HUES64 (cell line): ENCODE measurements at regions not wholly inside any gene's neighbourhood (a gene's known extent, or its start where the extent isn't known, plus 50 kb on each side); places are given as distances from the start of the nearest gene placed in this dataset.

ENCODE experiments used
- H3K27ac ChIP-seq: 2 replicates; pipeline ENCODE4 v1.7.0; 2013; ENCODE audit warnings: low read depth, low read length, inconsistent platforms
- H3K27me3 ChIP-seq: 2 replicates; pipeline ENCODE4 v1.6.1; 2013; ENCODE audit warnings: mild to moderate bottlenecking, low read length; ENCODE audit not compliant: insufficient read depth
- H3K36me3 ChIP-seq: 2 replicates; pipeline ENCODE4 v1.6.1; 2013; ENCODE audit warnings: mild to moderate bottlenecking, low read length; ENCODE audit not compliant: insufficient read depth
- H3K4me1 ChIP-seq: 2 replicates; pipeline ENCODE4 v1.6.1; 2013; ENCODE audit warnings: mild to moderate bottlenecking, low read length, moderate library complexity; ENCODE audit not compliant: insufficient read depth
- H3K4me3 ChIP-seq: 2 replicates; pipeline ENCODE4 v1.5.1; 2013; ENCODE audit warnings: mild to moderate bottlenecking, low read length, moderate library complexity
- H3K9ac ChIP-seq: 2 replicates; pipeline ENCODE4 v1.6.1; 2013; ENCODE audit warnings: mild to moderate bottlenecking, low read depth, low read length
- H3K9me3 ChIP-seq: 2 replicates; pipeline ENCODE4 v1.6.1; 2013; ENCODE audit warnings: low read depth, low read length; ENCODE audit not compliant: insufficient read depth
- WGBS: fragments of 150-250, 120-280 bp; methylation state at CpG from one replicate; pipeline ENCODE4 v1.1.7; 2013; ENCODE audit warnings: missing lambda C conversion rate; 5-methylcytosine and 5-hydroxymethylcytosine counted together

GRCh38 chr4:147340591-147341120 is 140.2 kb upstream of the EDNRA start:
- no peak overlapping the region for H3K27ac ChIP-seq
- no peaks in the 10 kb centered on the region for H3K27me3 ChIP-seq
- no peak overlapping the region for H3K9ac ChIP-seq
- H3K4me1 ChIP-seq, result peaks cover 9% of the 10 kb centered on the region; the same call in 1 of the 2 replicates
- no peak overlapping the region for H3K4me3 ChIP-seq
- H3K9me3 ChIP-seq, result no peaks in the 10 kb centered on the region
- 85% methylated on average over 3 of the region's 3 CpGs for WGBS
- no peaks in the 10 kb centered on the region for H3K36me3 ChIP-seq

GRCh38 chr4:147343692-147344091 is 137.2 kb upstream of the EDNRA start:
- Histone ChIP-seq H3K4me1 (peaks cover 9% of the 10 kb centered on the region; the same call in 1 of the 2 replicates), H3K9ac (no peak overlapping the region), H3K27me3 (no peaks in the 10 kb centered on the region), H3K27ac (no peak overlapping the region), H3K4me3 (no peak overlapping the region), H3K9me3 (no peaks in the 10 kb centered on the region), H3K36me3 (no peaks in the 10 kb centered on the region)
- WGBS, result 80% methylated on average over 1 of the region's 1 CpG

- Histone ChIP-seq H3K4me1 (peaks cover 5% of the 10 kb centered on the region; the same call in 1 of the 2 replicates), H3K9ac (no peak overlapping the region), H3K36me3 (no peaks in the 10 kb centered on the region), H3K9me3 (no peaks in the 10 kb centered on the region), H3K27me3 (no peaks in the 10 kb centered on the region), H3K27ac (no peak overlapping the region), H3K4me3 (no peak overlapping the region)
- WGBS, result 73% methylated on average over 1 of the region's 1 CpG
These were observed 135.2 kb upstream of the EDNRA start for GRCh38 chr4:147345662-147346061.

- 86% methylated on average over 8 of the region's 8 CpGs for WGBS
- Histone ChIP-seq H3K4me3 (no peak overlapping the region), H3K9me3 (no peaks in the 10 kb centered on the region), H3K36me3 (no peaks in the 10 kb centered on the region), H3K9ac (no peak overlapping the region), H3K27ac (no peak overlapping the region), H3K4me1 (no peaks in the 10 kb centered on the region), H3K27me3 (no peaks in the 10 kb centered on the region)
These were observed 133.7 kb upstream of the EDNRA start for GRCh38 chr4:147347217-147347616.

- no peak overlapping the region for H3K4me3 ChIP-seq
- no peaks in the 10 kb centered on the region for H3K9me3 ChIP-seq
- H3K36me3 ChIP-seq, result no peaks in the 10 kb centered on the region
- 80% methylated on average over 3 of the region's 3 CpGs for WGBS
- no peaks in the 10 kb centered on the region for H3K27me3 ChIP-seq
- no peak overlapping the region for H3K9ac ChIP-seq
- no peaks in the 10 kb centered on the region for H3K4me1 ChIP-seq
- no peak overlapping the region for H3K27ac ChIP-seq
These were observed 131.7 kb upstream of the EDNRA start for GRCh38 chr4:147349193-147349592.

- no peak overlapping the region for H3K27ac ChIP-seq
These were observed 129.7 kb upstream of the EDNRA start for GRCh38 chr4:147351083-147351787.

GRCh38 chr4:147354237-147354636 is 126.7 kb upstream of the EDNRA start:
- H3K36me3 ChIP-seq, result no peaks in the 10 kb centered on the region
- no peaks in the 10 kb centered on the region for H3K4me1 ChIP-seq
- H3K9me3 ChIP-seq, result no peaks in the 10 kb centered on the region
- no peak overlapping the region for H3K4me3 ChIP-seq
- WGBS, result 98% methylated on average over 1 of the region's 1 CpG
- no peaks in the 10 kb centered on the region for H3K27me3 ChIP-seq
- no peak overlapping the region for H3K9ac ChIP-seq
- H3K27ac ChIP-seq, result no peak overlapping the region

More at GRCh38 chr4:147351083-147351787, 129.7 kb upstream of the EDNRA start:
- no peaks in the 10 kb centered on the region for H3K9me3 ChIP-seq
- H3K4me1 ChIP-seq, result no peaks in the 10 kb centered on the region
- 93% methylated on average over 4 of the region's 5 CpGs for WGBS
- no peaks in the 10 kb centered on the region for H3K36me3 ChIP-seq
- H3K4me3 ChIP-seq, result no peak overlapping the region
- no peaks in the 10 kb centered on the region for H3K27me3 ChIP-seq
- no peak overlapping the region for H3K9ac ChIP-seq

- Histone ChIP-seq H3K9ac (no peak overlapping the region), H3K27ac (no peak overlapping the region), H3K27me3 (no peaks in the 10 kb centered on the region), H3K9me3 (no peaks in the 10 kb centered on the region), H3K36me3 (no peaks in the 10 kb centered on the region), H3K4me1 (no peaks in the 10 kb centered on the region), H3K4me3 (no peak overlapping the region)
- 84% methylated on average over 3 of the region's 3 CpGs for WGBS
These were observed 125.8 kb upstream of the EDNRA start for GRCh38 chr4:147355032-147355656.

- Histone ChIP-seq H3K9ac (no peak overlapping the region), H3K27ac (no peak overlapping the region), H3K4me1 (no peaks in the 10 kb centered on the region), H3K36me3 (no peaks in the 10 kb centered on the region), H3K9me3 (no peaks in the 10 kb centered on the region), H3K4me3 (no peak overlapping the region), H3K27me3 (no peaks in the 10 kb centered on the region)
- 100% methylated on average over 1 of the region's 1 CpG for WGBS
These were observed 125.0 kb upstream of the EDNRA start for GRCh38 chr4:147355847-147356246.

- Histone ChIP-seq H3K27ac (no peak overlapping the region), H3K36me3 (no peaks in the 10 kb centered on the region), H3K9ac (no peak overlapping the region), H3K4me1 (no peaks in the 10 kb centered on the region), H3K4me3 (no peak overlapping the region), H3K9me3 (no peaks in the 10 kb centered on the region), H3K27me3 (no peaks in the 10 kb centered on the region)
- WGBS, result 93% methylated on average over 2 of the region's 3 CpGs
These were observed 120.6 kb upstream of the EDNRA start for GRCh38 chr4:147360301-147360700.

- no peaks in the 10 kb centered on the region for H3K36me3 ChIP-seq
These were observed 119.2 kb upstream of the EDNRA start for GRCh38 chr4:147361726-147362125.

More at GRCh38 chr4:147361726-147362125, 119.2 kb upstream of the EDNRA start:
- 75% methylated on average over 1 of the region's 1 CpG for WGBS
- Histone ChIP-seq H3K4me1 (no peaks in the 10 kb centered on the region), H3K4me3 (no peak overlapping the region), H3K27ac (no peak overlapping the region), H3K9me3 (no peaks in the 10 kb centered on the region), H3K27me3 (no peaks in the 10 kb centered on the region), H3K9ac (no peak overlapping the region)
